HepG2 (cell line): ENCODE measurements at regions not wholly inside any gene's neighbourhood (a gene's known extent, or its start where the extent isn't known, plus 50 kb on each side); places are given as distances from the start of the nearest gene placed in this dataset.

Experiments used
- ATAC-seq: fragments of 200-7000 bp; cut with Tn5 transposase; 3 replicates; pipeline ENCODE4 v1.9.1; 2020; ENCODE audit warnings: mild to moderate bottlenecking, moderate library complexity
- BruUV-seq: library from RNA; stranded (reverse); fragments of 400-500 nt; replicated peaks from 2 replicates; lab custom pipeline; 2021; lab: Mats Ljungman, UMichigan
- CTCF ChIA-PET: fragments of 300-600 bp; formaldehyde crosslinking; extraction: SDS; loops from one replicate; lab custom pipeline; 2021; ENCODE audit warnings: low total read pairs, inconsistent platforms, low intra/inter-chr PET ratio; lab: Yijun Ruan, JAX
- POLR2A ChIA-PET: fragments of 350-600 bp; sonication (Branson Sonifier 250); formaldehyde crosslinking; loops from one replicate; lab custom pipeline; 2020; ENCODE audit warnings: antibody characterized with exemption, inconsistent platforms; lab: Yijun Ruan, JAX
- DNase-seq: peaks from one replicate; pipeline ENCODE4 v3.0.0-alpha.2; 2015; ENCODE audit warnings: low spot score
- FAIRE-seq: peaks from 3 replicates; lab custom pipeline; 2011; peaks lifted over from hg19 to GRCh38; lab: Jason Lieb, UNC
- H2AFZ ChIP-seq: one replicate; pipeline ENCODE4 v1.6.1; 2011; ENCODE audit warnings: low read length, inconsistent platforms
- H3K27ac ChIP-seq: fragments of 300-600 bp; 3 replicates; pipeline ENCODE4 v1.8.0; 2011; ENCODE audit warnings: mixed run types, mild to moderate bottlenecking, mixed read lengths, low read length, inconsistent platforms; ENCODE audit not compliant: insufficient read depth; ENCODE audit errors: extremely low read length
- H3K27me3 ChIP-seq, 2 experiments: fragments of 200-600 bp in 1 of 2; 2 replicates in 1 of 2; 3 replicates in 1 of 2; pipeline versions ENCODE4 v1.6.0 to v1.8.0; 2011; ENCODE audit warnings: low read length in 2 of 2, mild to moderate bottlenecking in 2 of 2, moderate library complexity in 2 of 2, inconsistent platforms in 1 of 2; ENCODE audit not compliant: insufficient read depth in 2 of 2, control insufficient read depth in 1 of 2
- H3K36me3 ChIP-seq, 2 experiments: fragments of 200-600 bp in 1 of 2; replicated peaks in 1 of 2; 2 replicates in 1 of 2; 3 replicates in 1 of 2; pipeline versions ENCODE4 v1.5.1 to v1.8.0; 2011; ENCODE audit warnings: low read length in 2 of 2, inconsistent platforms in 1 of 2; ENCODE audit not compliant: insufficient read depth in 2 of 2, control insufficient read depth in 1 of 2
- H3K4me1 ChIP-seq: 2 replicates; pipeline ENCODE4 v1.5.1; 2012; ENCODE audit warnings: low read length, inconsistent platforms; ENCODE audit not compliant: insufficient read depth
- H3K4me2 ChIP-seq: 2 replicates; pipeline ENCODE4 v1.6.0; 2011; ENCODE audit warnings: low read depth, low read length, inconsistent platforms
- H3K4me3 ChIP-seq, 3 experiments: fragments of 200-600 bp in 1 of 3; sonication (generic), shearing (Covaris generic) in 1 of 3; replicated peaks in 1 of 3; 2 replicates each; pipeline ENCODE4 v1.5.1; 2011 to 2016; ENCODE audit warnings: low read length in 3 of 3, inconsistent platforms in 2 of 3, low read depth in 2 of 3, mild to moderate bottlenecking in 2 of 3, control low read depth in 1 of 3, mixed read lengths in 1 of 3; ENCODE audit not compliant: insufficient read depth in 1 of 3
- H3K79me2 ChIP-seq: one replicate; pipeline ENCODE4 v1.6.1; 2011; ENCODE audit warnings: low read length, inconsistent platforms; ENCODE audit not compliant: insufficient read depth
- H3K9ac ChIP-seq: 2 replicates; pipeline ENCODE4 v1.6.0; 2011; ENCODE audit warnings: mild to moderate bottlenecking, low read depth, low read length, inconsistent platforms; ENCODE audit not compliant: insufficient read depth
- H3K9me3 ChIP-seq: 2 replicates; pipeline ENCODE4 v1.5.1; 2012; ENCODE audit warnings: mild to moderate bottlenecking, low read length
- H4K20me1 ChIP-seq: 2 replicates; pipeline ENCODE4 v1.6.0; 2011; ENCODE audit warnings: inconsistent platforms, mild to moderate bottlenecking, low read length, moderate library complexity; ENCODE audit not compliant: insufficient read depth
- BCL6 ChIP-seq: IDR thresholded peaks from 2 replicates; pipeline ENCODE4 v1.6.1; 2016; ENCODE audit warnings: missing genetic modification reagents, missing compliant biosample characterization
- BORCS8-MEF2B ChIP-seq: sonication (generic); formaldehyde crosslinking; IDR thresholded peaks from 2 replicates; pipeline ENCODE4 v1.8.0; 2022; ENCODE audit warnings: mild to moderate bottlenecking, missing genetic modification reagents
- CBFB ChIP-seq: sonication (generic); formaldehyde crosslinking; IDR thresholded peaks from 2 replicates; pipeline ENCODE4 v1.4.0; 2020; ENCODE audit warnings: missing genetic modification reagents
- FOXJ3 ChIP-seq: sonication (generic); formaldehyde crosslinking; IDR thresholded peaks from 2 replicates; pipeline ENCODE4 v1.4.0; 2020; ENCODE audit warnings: missing genetic modification reagents, mild to moderate bottlenecking, borderline replicate concordance
- MTF1 ChIP-seq: sonication (generic); formaldehyde crosslinking; IDR thresholded peaks from 2 replicates; pipeline ENCODE4 v1.5.0; 2020; ENCODE audit warnings: missing genetic modification reagents
- NBN ChIP-seq: fragments of 450-650 bp; conservative IDR thresholded peaks from 2 replicates; pipeline ENCODE4 v1.6.1; 2017
- NFATC3 ChIP-seq: sonication (generic); formaldehyde crosslinking; IDR thresholded peaks from 2 replicates; pipeline ENCODE4 v1.5.1; 2020; ENCODE audit warnings: mild to moderate bottlenecking, missing genetic modification reagents
- ZFP41 ChIP-seq: sonication (generic); formaldehyde crosslinking; IDR thresholded peaks from 2 replicates; pipeline ENCODE4 v1.4.0; 2020; ENCODE audit warnings: mild to moderate bottlenecking, missing genetic modification reagents, borderline replicate concordance
- ZGPAT ChIP-seq: IDR thresholded peaks from 2 replicates; pipeline ENCODE4 v1.6.1; 2016; ENCODE audit warnings: mild to moderate bottlenecking
- ZNF232 ChIP-seq: sonication (generic); formaldehyde crosslinking; IDR thresholded peaks from 2 replicates; pipeline ENCODE4 v1.4.0; 2020; ENCODE audit warnings: missing genetic modification reagents, borderline replicate concordance
- ZNF337 ChIP-seq: sonication (generic); formaldehyde crosslinking; IDR thresholded peaks from 2 replicates; pipeline ENCODE4 v1.5.1; 2020; ENCODE audit warnings: missing genetic modification reagents, low read depth, mild to moderate bottlenecking, borderline replicate concordance
- ZNF431 ChIP-seq: sonication (generic); formaldehyde crosslinking; IDR thresholded peaks from 2 replicates; pipeline ENCODE4 v1.9.0; 2022; ENCODE audit warnings: missing genetic modification reagents, low read depth, mild to moderate bottlenecking, borderline replicate concordance
- ZNF468 ChIP-seq: sonication (generic); formaldehyde crosslinking; IDR thresholded peaks from 2 replicates; pipeline ENCODE4 v1.8.0; 2022; ENCODE audit warnings: mild to moderate bottlenecking, moderate library complexity, missing genetic modification reagents
- ZNF501 ChIP-seq: sonication (generic); formaldehyde crosslinking; IDR thresholded peaks from 2 replicates; pipeline ENCODE4 v1.5.1; 2020; ENCODE audit warnings: mild to moderate bottlenecking, moderate library complexity, missing genetic modification reagents
- ZNF749 ChIP-seq: sonication (generic); formaldehyde crosslinking; IDR thresholded peaks from 2 replicates; pipeline ENCODE4 v1.8.0; 2022; ENCODE audit warnings: mild to moderate bottlenecking, missing genetic modification reagents, moderate library complexity, borderline replicate concordance
- in situ Hi-C: cut with HindIII; loops from 2 replicates; pipeline ENCODE4 v1.10.0; 2017; ENCODE audit warnings: low pct_unique_long_range_greater_than_20kb; ENCODE audit not compliant: extremely low pct_ligation_motif_present
- intact Hi-C: fragments of 100-400 bp; cut with micrococcal nuclease; formaldehyde crosslinking; loops from one replicate; pipeline ENCODE4 v1.10.0; 2022; ENCODE audit not compliant: unreplicated experiment
- TF ChIP-seq, protein P1 (sequence below): sonication (generic); formaldehyde crosslinking; IDR thresholded peaks from 2 replicates; pipeline ENCODE4 v1.4.0; 2020; ENCODE audit warnings: missing genetic modification reagents

- no peaks in the 10 kb centered on the region for H3K27me3 ChIP-seq
- no peaks in the 10 kb centered on the region for H4K20me1 ChIP-seq
- ATAC-seq (no peak), DNase-seq (no peak), FAIRE-seq (no peak)
- in situ Hi-C loops, result no loop called here
- H3K9me3 ChIP-seq, result no peaks in the 10 kb centered on the region
- BruUV-seq, result no TSS peak
- no peak for TF ChIP-seq FOXJ3 (CRISPR knock-in tag)
- no peak for TF ChIP-seq ZGPAT (CRISPR knock-in tag)
- no peak for TF ChIP-seq NBN
- TF ChIP-seq ZNF431 (CRISPR knock-in tag), result no peak
- no peak for TF ChIP-seq ZNF232
- TF ChIP-seq ZNF501 (CRISPR knock-in tag), result no peak
- TF ChIP-seq BCL6 (CRISPR knock-in tag), result no peak
- no peak for TF ChIP-seq ZNF337
- no peak for TF ChIP-seq ZFP41 (CRISPR knock-in tag)
- no peak for TF ChIP-seq BORCS8-MEF2B (CRISPR knock-in tag)
- no peak for TF ChIP-seq NFATC3
- TF ChIP-seq ZNF468 (CRISPR knock-in tag), result no peak
- no peak for TF ChIP-seq MTF1 (CRISPR knock-in tag)
- TF ChIP-seq CBFB (CRISPR knock-in tag), result no peak
- TF ChIP-seq ZNF749, result no peak
- TF ChIP-seq, protein P1, sequence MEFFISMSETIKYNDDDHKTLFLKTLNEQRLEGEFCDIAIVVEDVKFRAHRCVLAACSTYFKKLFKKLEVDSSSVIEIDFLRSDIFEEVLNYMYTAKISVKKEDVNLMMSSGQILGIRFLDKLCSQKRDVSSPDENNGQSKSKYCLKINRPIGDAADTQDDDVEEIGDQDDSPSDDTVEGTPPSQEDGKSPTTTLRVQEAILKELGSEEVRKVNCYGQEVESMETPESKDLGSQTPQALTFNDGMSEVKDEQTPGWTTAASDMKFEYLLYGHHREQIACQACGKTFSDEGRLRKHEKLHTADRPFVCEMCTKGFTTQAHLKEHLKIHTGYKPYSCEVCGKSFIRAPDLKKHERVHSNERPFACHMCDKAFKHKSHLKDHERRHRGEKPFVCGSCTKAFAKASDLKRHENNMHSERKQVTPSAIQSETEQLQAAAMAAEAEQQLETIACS (CRISPR knock-in tag), result no peak
- no peak overlapping the region for H3K4me2 ChIP-seq
- H3K27ac ChIP-seq, result no peak overlapping the region
- no peak overlapping the region for H2AFZ ChIP-seq
- ChIA-PET POLR2A (no interaction called here), CTCF (no interaction called here)
- H3K4me3 ChIP-seq, result no peak overlapping the region
- intact Hi-C loops, result no loop called here
- no peaks in the 10 kb centered on the region for H3K36me3 ChIP-seq
- H3K9ac ChIP-seq, result no peak overlapping the region
- no peaks in the 10 kb centered on the region for H3K79me2 ChIP-seq
- H3K4me1 ChIP-seq, result no peaks in the 10 kb centered on the region
Observed at GRCh38 chr18:69209761-69210160, 190.9 kb upstream of the DOK6 start.
